ENCODE measurements at regions not wholly inside any gene's neighbourhood (a gene's known extent, or its start where the extent isn't known, plus 50 kb on each side); places are given as distances from the start of the nearest gene placed in this dataset.

- TF ChIP-seq CTCF (IDR thresholded peaks at IDR 0.05) (no peak), POLR2A (IDR thresholded peaks at IDR 0.05) (no peak), EP300 (IDR thresholded peaks at IDR 0.05) (no peak)
Observed at GRCh38 chr20:17822039-17822438, 122.3 kb downstream of the BANF2 start.
